GM19468 (cell line): ENCODE measurements at regions not wholly inside any gene's neighbourhood (a gene's known extent, or its start where the extent isn't known, plus 50 kb on each side); places are given as distances from the start of the nearest gene placed in this dataset.

Experiments used
- ATAC-seq: cut with Tn5 transposase; IDR thresholded peaks from one replicate; pipeline ENCODE4 v1.9.1; 2021; ENCODE audit warnings: mild to moderate bottlenecking, moderate library complexity, moderate number of reproducible peaks; ENCODE audit not compliant: unreplicated experiment; ENCODE audit errors: extremely low read depth

DNA sequence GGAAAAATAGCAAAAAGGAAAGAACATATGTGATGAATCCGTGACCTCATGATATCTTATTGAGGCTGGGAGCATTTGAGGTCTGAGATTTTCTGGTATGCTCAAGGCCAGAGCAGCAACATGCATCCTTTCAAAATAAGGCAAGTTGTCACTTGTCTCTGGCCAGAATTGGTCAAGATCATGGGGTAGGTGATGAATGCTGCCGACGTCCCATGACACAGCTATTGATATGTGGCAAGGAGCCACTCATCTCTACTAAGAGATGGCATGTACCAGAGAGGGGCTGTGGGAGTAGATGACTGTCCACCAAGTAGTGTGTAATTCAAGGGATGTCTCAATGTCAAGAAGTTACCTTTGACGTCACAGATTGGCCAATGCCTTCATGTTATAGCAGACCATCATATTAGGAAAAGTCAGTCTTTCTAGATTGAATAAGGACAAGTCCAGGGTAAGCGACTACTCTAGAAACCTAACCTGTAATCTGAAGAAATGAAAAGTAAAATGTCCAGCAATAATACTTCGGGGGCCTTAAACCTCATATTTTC is 527.4 kb downstream of the BMP2 start:
- ATAC-seq: no peak

DNA sequence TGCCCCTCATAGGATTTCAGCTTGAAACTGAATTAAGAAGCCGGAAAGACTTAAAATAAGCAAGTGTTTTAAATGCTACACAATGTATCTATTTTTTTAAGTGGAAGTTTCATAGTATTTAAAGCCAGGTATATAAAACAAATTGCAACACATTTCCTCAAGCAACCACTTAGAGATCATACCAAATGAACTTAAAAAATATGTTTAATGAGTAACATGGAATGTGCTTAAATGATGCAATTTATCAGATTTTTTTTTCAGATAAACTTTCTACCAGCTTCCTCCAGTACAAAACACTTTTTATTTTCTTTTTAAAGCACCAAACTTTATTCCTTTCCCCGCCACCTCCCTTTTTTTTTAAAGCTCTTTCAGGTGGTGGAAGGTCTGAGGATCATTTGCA is 534.3 kb downstream of the BMP2 start:
- ATAC-seq: no peak

DNA sequence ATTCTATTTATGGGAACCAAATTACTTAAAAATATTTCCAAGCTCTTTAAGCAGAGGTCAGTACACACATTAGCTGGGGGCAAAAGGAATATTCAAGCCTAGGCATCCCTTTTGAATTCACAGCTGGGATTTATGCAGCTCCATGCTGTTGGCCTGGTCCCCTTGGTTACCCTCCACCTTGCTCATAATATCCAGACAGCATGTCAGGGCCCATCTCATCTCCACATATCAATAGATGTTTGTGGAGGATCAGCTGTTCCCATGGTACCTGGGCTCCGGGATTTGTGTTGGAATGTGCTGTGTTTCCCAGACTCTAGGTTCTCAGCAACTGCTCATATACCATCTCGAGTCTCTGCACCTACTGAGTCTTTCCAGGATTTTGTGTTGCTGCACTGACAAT is 534.8 kb downstream of the BMP2 start:
- ATAC-seq: no peak

DNA sequence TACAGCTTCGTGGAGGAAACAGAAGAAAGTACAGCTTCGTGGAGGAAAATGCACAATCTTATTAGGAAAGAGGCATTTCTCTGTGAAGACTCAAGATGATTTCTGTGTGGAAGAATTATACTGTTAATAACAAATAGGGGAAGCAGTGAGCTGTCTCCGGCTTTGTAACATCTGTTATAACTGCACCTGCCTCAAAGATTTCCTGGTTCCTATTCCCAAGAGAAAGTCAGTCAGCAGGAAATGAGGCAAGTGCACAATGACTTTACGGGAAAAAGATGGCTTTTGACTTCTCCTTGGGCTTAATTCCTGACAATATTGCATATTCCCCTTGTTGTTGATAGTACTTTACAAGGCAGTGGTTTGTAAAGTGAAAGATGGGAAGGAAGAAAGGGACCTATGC is 538.5 kb downstream of the BMP2 start:
- no peak for ATAC-seq

DNA sequence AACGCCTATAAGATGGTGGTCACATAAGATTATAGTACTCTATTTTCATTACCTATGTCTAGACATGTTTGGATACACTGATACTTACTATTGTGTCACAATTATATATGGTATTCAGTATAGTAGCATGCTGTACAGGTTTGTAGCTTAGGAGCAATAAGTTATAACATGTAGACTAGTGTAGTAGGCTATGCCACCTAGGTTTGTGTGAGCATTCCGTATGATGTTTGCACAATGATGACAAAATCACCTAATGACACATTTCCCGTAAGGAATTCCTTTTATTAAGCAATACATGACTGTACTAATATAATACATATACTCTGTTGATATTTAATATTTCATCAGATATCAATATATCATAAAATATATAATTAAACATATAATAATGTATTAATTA is 540.7 kb downstream of the BMP2 start:
- ATAC-seq: no peak

DNA sequence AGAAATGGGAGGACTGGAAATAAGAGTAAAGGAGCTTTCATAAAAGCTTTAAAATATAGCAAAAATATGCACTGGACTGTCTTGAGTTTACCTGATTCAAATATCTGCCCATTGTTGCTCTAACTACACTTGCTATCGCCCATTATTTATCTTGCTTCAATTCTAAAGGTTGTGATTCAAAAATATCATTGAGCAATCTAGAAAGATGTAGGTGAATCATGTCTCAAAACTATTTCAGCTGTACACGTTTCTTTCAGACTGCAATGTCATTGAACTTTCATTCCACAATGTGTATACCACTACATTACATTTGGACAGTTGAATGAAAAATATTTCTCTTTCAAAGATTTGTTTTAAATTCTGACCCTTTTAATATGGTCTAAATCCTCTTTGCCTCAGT is 545.6 kb downstream of the BMP2 start:
- ATAC-seq: no peak

DNA sequence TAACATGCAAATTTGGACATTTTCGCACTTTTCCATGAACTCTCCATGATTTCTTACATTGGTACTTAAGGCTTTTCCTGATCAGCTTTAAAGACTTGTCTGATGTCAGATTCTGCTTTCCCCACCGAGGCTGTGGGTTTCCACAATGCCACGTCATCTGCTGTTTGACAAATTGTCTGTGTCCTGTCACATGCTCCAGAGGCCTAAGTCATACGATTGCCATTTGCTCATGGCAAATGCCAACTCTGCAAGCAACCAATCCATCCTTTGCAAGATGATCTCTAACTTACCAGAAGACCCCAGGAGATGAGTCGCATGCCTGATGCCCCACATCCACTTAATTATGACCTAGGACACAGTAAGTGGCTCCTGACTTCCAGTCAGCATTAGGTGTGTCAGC is 556.5 kb downstream of the BMP2 start:
- no peak for ATAC-seq

DNA sequence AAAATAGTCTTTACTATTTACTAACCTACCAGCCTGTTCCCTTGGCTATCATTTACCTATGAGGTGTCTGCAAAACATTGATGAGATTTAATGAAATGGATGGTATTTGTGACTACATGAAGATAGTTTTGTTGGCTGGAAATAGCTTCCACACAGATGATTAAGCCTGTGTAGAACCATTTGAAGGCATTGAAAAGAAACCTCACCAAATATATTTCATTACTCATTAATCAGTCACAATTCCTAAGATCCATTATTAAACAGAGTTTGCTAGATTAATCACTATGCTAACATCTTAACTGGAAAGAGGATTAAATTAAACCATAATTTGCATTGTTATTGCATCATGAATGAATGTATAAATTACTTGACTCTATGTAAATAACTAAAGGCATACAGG is 560.3 kb downstream of the BMP2 start:
- no peak for ATAC-seq

DNA sequence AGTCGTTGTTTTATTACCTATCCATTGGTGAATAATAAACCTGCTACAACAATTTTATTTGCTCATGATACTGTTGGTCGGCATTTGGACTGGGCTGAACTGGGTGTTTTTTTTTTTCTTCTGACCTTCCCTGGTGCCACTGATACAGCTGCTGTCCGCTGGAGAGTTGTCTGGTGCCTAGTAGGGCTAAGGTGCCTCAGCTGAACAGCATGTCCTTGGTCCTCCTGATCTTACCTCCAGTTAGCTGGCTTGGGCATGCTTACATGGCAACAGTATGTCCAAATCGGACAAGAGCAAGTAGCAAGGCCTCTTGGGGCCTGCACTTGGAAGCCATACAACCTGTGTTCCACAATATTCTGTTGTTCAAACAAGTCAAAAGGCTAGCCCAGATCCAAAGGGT is 563.4 kb downstream of the BMP2 start:
- ATAC-seq: no peak

DNA sequence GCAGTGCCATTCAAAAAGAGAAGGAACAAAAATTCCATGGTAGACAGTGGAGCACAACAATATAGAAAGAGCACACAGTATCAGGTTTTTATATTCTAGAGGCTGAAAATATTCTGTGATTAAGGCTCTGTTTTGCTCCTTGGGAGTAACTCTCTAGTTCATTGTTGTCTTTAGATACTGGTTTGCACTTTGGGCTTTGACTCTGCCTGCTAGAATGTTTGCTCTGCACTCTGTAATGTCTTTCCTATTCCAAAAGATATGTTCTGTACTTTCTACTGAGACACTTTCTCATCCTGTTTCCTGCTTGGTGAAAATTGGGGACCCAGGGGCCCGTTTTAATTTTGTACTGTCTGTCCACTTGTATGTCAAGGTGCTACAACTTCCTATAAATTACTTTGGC is 564.7 kb downstream of the BMP2 start:
- ATAC-seq: no peak

DNA sequence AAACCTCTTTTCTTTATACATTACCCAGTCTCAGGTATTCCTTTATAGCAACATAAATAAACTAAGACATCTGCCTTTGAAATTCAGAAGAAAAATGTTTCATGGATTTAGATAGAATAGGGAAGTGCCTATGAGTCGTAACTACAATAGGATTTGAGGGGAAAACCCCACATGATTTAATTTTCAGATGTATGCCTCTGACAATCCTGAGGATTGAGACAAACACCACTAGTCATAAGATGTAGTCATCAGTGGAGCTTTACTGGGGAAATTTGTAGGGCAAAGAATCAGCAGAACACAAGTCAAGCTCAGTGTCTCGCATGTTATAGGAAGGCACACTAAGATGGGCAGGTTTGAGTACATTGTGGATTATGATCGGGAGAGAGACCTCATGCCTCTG is 566.4 kb downstream of the BMP2 start:
- no peak for ATAC-seq

DNA sequence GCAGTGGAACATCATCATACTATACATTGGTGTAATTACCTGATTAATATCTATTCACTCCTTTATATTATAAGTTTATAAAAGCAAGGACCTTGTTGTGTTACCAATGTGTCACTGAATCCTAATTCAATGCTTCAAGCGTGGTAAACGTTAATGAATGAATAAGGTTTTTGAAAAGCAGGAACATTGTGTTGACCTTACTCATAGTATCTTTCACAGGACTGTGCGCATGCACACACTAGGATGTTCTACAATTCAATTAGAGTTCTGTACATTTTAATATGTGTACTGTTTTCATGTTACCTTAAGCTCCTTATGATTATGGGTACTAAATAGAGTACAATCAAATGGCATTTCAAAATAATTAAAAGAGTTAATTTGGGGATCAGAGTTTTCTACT is 578.5 kb downstream of the BMP2 start:
- ATAC-seq: no peak

DNA sequence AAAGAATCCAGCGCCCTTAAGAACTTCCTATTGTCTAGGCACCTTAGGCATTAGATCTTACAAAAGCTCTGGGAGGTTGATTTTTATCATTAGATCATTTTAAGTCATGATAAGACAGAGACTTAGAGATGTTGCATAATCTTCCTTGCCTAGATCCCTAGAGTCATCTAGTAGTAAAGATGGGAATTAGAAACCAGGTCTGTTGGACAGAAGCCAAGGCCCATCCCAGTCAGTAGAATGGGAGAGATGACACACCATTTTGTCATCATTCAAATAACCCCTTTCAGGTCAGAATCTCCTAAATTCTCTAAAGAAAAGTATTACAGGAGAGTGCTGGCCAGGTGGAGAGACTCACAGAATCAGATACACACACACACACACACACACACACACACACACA is 579.1 kb downstream of the BMP2 start:
- no peak for ATAC-seq

DNA sequence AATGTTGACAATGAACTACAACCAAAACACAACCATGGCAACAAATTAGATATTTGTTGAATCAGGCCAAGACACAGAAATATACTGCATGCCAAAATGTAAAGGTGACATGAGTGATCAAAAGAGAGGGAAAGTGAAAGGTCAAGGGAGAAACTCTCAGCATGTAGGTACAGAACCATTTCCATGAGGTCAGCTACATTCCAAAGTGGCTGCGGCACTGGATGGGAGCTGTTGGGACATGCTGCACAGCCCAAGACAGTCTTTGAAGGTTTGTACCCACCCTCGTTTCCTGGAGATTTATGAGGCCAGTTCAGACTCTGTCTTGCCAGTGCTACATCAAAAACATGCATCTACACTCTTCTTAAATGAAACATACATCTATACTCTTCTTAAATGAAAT is 579.9 kb downstream of the BMP2 start:
- ATAC-seq: no peak

DNA sequence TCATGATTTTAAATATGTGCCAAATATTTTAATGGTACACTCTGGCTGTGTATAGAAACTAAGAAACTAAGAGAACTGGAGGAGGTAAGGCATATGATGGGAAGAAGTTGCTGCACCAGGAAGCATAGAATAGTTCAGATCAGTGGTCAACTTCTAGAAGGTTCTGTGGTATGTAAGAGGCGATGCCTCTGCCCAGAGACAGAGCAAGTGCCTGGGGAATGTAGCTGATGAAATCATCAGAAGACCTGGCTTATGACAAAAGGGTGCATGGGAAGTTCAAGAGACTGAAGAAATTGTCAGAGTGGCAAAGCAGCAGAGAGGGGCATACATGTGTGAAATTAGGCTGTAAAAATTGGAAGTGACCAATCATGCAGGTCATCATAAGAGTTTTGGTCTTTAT is 580.8 kb downstream of the BMP2 start:
- no peak for ATAC-seq

DNA sequence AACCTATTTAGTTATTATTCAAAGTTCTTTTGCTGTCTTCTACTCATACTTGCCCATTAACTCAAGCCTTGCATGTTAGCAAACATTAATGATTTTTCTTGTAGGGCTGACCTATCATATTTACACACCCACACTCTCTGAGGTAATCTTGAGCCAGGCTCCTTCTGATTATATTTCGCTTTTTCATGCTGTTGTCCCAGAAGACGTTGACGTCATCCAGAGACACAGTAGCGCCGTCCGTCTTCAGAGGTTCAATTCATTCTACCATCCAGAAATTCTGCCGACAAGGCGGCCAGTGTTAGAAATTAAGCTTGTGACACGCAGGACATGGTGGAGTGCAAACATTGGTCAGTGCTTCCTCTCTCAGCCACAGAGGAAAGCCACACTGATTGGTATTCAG is 584.7 kb downstream of the BMP2 start:
- no peak for ATAC-seq

DNA sequence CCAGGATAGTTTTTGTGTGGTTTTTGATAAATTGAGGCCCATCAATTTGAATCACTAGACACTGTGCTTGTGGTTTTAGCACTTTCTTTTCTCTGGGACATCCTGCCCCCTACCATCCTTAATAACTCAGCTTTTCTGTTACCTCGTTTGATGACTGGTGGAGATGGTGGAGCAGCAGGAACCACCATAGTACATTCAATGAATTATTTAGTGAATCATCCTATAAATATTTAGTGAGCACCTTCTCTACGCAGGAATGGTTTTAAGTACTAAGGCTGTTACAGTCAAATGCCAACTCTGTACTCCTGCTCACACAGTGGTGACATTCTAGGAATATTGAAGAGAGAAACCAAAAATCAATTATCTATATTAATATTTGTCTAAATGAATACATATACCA is 585.2 kb downstream of the HAO1 start:
- no peak for ATAC-seq

DNA sequence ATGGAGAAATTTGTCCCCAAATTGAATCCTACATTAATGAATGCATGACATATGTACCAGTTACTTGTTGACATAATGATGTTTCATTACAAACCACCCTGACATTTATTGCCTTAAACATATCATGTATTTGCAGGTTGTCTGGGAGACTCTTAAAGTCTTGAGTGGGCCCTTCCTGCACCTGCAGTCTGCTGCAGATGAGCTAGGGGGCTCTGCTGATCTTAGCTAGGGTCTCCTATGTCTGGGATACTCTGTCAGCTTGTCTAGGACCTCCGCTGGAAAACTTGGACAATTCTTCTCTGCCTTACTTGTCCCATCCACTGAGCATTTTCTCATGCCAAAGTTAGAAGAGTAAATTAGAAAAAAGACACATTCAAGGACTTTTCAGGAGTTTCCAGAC is 581.6 kb downstream of the HAO1 start:
- no peak for ATAC-seq

DNA sequence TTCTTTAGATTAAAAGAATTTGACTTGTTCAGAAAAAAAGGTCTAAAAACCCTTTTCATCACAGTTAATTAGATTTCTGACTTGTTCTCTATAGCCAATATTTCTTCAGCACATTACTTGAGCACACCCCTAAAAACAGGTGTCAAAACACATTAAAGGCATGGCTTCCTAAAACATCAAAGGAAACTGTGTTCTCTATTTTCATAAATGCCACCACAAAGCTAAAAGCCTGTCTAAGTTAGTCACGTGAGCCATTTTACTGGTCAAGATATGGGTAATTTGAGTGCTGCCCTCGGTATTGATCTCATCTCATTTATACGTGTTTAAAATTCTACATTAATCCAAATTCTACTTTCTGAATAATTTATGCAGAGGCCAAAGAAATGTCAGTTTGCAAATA is 580.5 kb downstream of the HAO1 start:
- ATAC-seq: no peak

DNA sequence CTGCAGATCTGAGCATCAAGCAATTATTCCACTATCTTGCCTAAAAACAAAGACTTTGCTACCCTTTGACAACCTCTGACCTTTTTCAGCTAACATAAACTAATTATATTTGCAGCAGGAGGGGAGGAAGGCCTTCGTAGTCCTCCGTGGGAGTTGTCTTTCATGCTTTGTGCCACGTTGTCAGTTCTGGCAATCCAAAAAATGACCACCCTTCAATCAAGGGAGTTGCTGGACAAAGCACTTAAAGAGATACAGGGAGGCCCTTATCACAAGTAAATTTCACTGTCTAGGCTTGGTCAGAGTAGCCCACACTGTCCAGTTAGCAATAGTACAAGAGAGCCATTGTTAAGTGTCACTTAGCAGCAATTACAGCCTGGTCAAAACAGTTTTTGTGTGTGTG is 578.9 kb downstream of the HAO1 start:
- no peak for ATAC-seq

DNA sequence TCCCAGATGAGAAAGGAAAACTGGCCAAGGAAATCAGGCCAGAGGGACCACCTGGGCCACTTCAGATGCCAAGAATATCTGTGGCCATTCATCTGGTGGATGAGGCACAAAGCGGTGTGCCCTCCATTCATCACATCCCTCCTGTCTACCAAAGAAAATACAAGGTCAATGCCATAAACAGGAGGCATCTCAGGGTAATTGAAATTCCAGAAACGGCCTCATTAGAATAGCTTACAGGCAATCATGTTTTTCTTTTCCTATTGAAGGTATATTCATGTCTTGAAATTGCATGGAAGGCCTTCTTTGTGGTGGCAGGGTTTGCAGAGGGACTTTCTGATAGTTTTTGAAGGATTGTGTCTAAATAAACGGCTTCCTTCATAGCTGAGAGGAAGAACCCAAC is 578.3 kb downstream of the HAO1 start:
- no peak for ATAC-seq

DNA sequence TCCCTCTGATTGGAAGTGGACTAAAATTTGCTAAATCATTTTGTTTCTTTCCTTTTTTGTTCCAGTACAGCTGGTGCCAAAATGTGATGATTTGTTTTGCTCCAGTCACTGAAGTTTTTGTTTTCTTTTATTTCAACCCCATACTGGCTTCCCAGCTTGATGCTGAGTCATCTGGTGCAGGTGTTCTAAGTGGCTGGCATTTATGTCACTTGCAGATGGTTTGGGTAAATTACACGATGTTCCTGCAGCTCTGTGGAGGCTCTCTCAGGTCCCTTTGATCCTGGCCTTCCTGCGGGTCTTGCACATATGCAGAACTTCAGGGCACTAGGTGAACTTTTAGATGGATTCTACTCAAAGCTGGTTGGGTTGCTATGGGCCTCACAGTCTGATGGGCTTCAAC is 577.7 kb downstream of the HAO1 start:
- no peak for ATAC-seq

DNA sequence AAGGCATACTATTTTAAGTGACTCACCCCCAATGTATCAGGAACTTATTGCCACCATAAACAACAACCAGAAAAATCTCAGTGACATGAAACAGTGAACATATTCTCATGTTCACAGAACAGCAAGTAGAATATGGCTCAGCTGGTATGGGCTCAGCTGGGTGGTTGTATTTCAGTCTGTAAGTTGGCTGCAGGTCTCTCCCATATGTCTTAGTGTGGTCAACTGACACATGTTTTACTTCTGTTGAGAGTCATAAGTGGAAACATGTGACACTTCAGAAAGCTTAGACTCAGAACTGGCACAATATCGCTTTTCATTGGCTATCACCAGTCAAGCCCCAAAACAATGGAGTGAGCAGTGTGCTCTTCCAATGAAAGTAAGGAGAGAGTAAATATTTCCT is 574.1 kb downstream of the HAO1 start:
- no peak for ATAC-seq
